HG02981 (cell line): ENCODE measurements at regions not wholly inside any gene's neighbourhood (a gene's known extent, or its start where the extent isn't known, plus 50 kb on each side); places are given as distances from the start of the nearest gene placed in this dataset.

Source experiments
- ATAC-seq: cut with Tn5 transposase; IDR thresholded peaks from one replicate; pipeline ENCODE4 v1.9.1; 2021; ENCODE audit warnings: mild to moderate bottlenecking, moderate library complexity; ENCODE audit not compliant: unreplicated experiment

GRCh38 chr12:39127401-39127800 is 222.0 kb upstream of the CPNE8 start:
- no peak for ATAC-seq

GRCh38 chr12:39125566-39125965 is 220.2 kb upstream of the CPNE8 start:
- no peak for ATAC-seq

- ATAC-seq, result no peak
These were observed 219.4 kb upstream of the CPNE8 start for GRCh38 chr12:39124768-39125167.

DNA sequence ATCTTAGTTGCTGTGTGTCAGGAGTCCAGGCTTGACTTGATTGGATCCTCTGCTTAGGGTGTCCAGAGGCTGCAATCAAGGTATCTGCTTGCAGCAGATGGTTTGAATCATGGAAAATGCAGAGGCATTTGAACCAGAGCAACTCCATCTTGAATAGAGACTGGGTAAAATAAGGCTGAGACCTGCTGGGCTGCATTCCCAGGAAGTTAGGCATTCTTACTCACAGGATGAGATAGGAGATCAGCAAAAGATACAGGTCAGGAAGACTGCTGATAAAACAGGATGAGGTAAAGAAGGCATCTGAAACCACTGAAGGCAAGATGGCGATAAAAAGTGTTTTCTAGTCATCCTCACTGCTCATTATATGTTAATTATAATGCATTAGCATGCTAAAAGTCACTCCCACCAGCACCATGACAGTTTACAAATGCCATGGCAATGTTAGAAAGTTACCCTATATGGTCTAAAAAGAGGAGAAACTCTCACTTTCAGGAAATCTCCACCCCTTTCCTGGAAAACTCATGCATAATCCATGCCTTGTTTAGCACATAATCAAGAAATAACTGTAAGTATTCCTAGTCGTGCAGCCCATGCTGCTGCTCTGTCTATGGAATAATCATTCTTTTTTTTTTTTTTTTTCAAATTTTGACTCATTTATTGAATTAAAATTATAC is 218.3 kb upstream of the CPNE8 start:
- no peak for ATAC-seq

DNA sequence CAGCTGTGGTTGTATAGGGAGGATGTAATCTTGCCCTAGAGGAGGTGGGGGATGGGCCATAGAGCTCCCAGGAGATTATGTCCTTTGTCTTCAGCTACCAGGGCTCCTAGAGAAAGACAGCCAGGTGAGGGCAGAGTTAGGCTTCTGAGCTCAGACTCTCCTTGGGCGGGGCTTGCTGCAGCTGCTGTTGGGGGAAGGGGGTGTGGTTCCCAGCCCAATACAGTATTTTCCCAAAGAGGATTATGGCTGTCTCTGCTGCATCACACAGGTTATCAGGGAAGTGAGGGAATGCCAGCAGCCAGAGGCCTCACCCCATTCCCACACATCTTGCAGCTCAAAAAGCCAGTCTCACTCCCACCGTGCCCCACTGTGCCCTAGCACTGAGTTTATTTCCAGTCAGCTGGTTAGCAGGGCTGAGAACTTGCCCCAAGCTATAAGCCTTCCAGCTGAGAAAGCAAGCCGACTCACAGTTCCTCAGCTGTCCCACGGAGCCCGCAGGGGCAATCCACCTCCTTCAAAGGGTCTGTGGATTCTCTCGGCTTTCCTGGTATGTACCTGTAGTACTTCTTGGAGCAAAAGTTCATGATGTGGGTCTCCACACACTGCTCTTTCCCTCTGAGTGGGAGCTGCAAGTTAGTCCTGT is 217.3 kb upstream of the CPNE8 start:
- ATAC-seq, result no peak

DNA sequence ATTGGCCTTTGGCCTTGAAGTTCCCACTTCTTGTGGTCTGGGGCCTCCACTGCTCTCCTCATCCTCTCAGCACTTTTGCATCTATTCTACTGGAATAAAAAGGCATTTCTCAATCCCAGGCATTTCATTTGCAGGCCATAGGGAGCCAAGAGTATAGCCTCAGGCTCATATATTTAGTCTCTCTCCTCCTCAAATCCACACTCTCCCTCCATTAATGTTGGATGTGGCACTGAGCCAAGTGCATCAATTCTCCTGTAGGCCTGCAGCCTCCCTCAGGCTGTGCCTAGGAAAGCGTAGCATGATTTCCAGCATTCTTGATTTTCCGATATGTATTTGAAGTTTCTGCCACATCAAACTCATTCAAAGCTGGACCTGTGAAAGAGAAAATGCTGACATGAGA is 211.5 kb upstream of the CPNE8 start:
- ATAC-seq, result no peak

GRCh38 chr12:39112064-39112463 is 206.7 kb upstream of the CPNE8 start:
- no peak for ATAC-seq

- no peak for ATAC-seq
These were observed 199.7 kb upstream of the CPNE8 start for GRCh38 chr12:39105111-39105510.

DNA sequence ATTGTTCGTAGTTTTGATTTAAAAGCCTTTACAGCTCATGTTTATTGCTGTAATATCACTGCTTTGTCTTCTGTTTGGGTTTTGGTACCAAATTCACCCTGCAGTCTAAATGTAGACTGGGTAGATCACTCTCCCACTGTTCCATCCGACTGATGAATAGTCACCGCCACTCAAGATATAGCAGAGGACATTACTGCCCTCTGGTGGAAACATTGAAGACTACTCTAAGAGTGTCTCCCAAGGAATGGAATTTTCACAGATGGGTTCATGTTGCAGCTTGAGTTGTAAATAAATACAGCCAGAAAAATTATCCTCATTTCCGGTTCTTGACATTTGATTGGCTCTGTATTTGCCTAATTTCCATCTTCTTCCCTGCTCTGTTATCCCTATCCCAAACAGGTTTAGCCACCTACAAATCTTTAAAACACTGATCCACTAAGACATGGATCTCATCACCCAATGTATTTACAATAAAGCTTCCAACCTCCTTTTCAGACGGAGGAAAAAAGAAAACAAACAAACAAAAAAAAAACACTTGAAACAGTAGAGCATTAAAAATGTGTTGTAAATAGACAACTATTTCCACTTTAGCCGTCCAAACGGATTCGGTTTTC is 198.3 kb upstream of the CPNE8 start:
- ATAC-seq, result peak; percentile 95

- ATAC-seq, result no peak
These were observed 197.3 kb upstream of the CPNE8 start for GRCh38 chr12:39102474-39103209.

DNA sequence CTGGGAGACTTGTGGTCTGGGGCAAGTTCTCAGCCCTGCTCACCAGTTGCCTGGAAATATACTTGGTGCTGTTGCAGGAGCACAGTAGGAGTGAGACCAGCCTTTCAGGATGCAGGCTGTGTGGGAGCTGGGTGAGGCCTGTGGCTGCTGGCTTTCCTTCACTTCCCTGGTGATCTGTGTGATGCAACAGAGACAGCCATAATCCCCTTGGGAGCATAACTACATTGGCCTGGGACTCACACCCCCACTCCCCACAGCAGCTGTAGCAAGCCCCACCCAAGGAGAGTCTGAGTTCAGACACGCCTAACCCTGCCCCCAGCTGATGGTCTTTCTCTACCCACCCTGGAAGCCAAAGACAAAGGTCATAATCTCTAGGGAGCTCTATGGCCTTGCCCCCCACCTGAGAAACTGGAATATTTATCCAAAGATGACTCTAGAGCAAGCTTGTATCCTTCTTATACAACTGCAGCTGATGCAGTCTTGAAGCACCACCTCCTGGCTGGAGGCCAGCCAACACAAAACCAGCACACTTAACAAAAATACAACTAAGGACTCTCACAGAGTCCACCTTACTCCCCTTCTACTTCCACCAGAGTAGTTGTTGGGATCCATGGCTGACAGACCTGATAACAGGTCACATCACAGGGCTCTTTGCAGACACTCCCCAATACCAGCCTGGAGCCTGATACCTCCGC is 190.4 kb upstream of the CPNE8 start:
- ATAC-seq, result no peak

- no peak for ATAC-seq
These were observed 176.5 kb upstream of the CPNE8 start for GRCh38 chr12:39081910-39082309.

- ATAC-seq, result no peak
These were observed 171.8 kb upstream of the CPNE8 start for GRCh38 chr12:39077226-39077625.

- no peak for ATAC-seq
These were observed 168.7 kb upstream of the CPNE8 start for GRCh38 chr12:39074063-39074462.

GRCh38 chr12:39072658-39073057 is 167.3 kb upstream of the CPNE8 start:
- ATAC-seq, result no peak

DNA sequence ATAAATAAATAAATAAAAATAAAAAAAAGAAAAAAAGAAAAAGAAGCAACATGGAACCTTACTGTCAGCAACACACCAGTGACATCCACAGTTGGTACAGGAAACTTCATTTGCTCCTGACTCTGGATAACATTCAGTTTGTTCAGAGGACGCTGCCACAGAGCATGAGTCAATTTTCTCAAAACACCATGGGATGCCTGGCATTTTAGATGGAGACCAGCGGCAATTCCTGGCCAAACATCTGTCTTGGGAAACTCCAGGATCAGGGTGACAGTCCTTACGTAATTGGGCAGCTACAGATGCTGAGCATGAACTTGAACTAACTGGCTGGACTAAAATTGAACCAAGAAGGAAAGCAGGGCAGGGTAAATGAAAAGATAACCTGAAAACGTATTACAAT is 166.2 kb upstream of the CPNE8 start:
- no peak for ATAC-seq

- no peak for ATAC-seq
These were observed 165.4 kb upstream of the CPNE8 start for GRCh38 chr12:39070775-39071174.

DNA sequence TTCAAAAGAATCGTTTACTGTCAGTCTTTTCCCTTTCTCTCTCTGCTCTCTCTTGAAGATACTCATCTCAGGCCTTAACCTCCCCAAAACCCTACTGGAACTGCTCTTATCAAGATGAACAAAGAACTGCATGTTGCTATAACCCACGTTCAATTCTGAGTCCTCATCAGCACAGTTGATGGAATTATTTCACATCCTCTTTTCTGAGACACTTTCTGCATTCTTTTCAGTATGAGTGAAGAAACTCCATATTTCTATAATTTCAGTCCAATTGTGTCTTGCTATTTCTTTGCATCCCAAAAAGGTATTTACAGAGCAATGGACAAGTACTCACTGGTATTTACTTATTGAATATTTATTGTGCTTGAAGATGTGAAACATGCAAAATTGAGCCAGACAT is 160.1 kb upstream of the CPNE8 start:
- ATAC-seq, result no peak

- no peak for ATAC-seq
These were observed 159.3 kb upstream of the CPNE8 start for GRCh38 chr12:39064708-39065107.

GRCh38 chr12:39062266-39062996 is 157.0 kb upstream of the CPNE8 start:
- no peak for ATAC-seq
